NCI-H1092 (cell line): ENCODE measurements at regions not wholly inside any gene's neighbourhood (a gene's known extent, or its start where the extent isn't known, plus 50 kb on each side); places are given as distances from the start of the nearest gene placed in this dataset.
"Not testable (repeated sequence)": the region's sequence is repeated elsewhere in the genome, so short reads cannot be mapped to it uniquely, and the experiment has no call there.

Source experiments
- DNase-seq: peaks from one replicate; lab custom pipeline; 2025; lab: John Stamatoyannopoulos, UW

GRCh38 chr4:96429657-96430056 is 589.8 kb downstream of the PDHA2 start:
- DNase-seq, result no peak

GRCh38 chr4:96431094-96431493 is 591.2 kb downstream of the PDHA2 start:
- no peak for DNase-seq

- DNase-seq, result no peak
Observed at GRCh38 chr4:96448315-96448872, 608.5 kb downstream of the PDHA2 start.

- no peak for DNase-seq
Observed at GRCh38 chr4:96455045-96455720, 615.3 kb downstream of the PDHA2 start.

GRCh38 chr4:96458031-96458430 is 618.1 kb downstream of the PDHA2 start:
- DNase-seq, result not testable (repeated sequence)

- DNase-seq, result no peak
Observed at GRCh38 chr4:96459105-96459504, 619.2 kb downstream of the PDHA2 start.

- no peak for DNase-seq
Observed at GRCh38 chr4:96465834-96466233, 625.9 kb downstream of the PDHA2 start.

GRCh38 chr4:96471956-96472867 is 632.3 kb downstream of the PDHA2 start:
- DNase-seq, result no peak

- no peak for DNase-seq
Observed at GRCh38 chr4:96473246-96473645, 633.4 kb downstream of the PDHA2 start.

- no peak for DNase-seq
Observed at GRCh38 chr4:96483308-96484030, 643.6 kb downstream of the PDHA2 start.

- no peak for DNase-seq
Observed at GRCh38 chr4:96486563-96486962, 646.7 kb downstream of the PDHA2 start.

- DNase-seq, result no peak
Observed at GRCh38 chr4:96497621-96498020, 657.7 kb downstream of the PDHA2 start.

GRCh38 chr4:96504386-96504785 is 664.5 kb downstream of the PDHA2 start:
- no peak for DNase-seq

- DNase-seq, result no peak
Observed at GRCh38 chr4:96509039-96509741, 669.3 kb downstream of the PDHA2 start.

- no peak for DNase-seq
Observed at GRCh38 chr4:96519291-96519690, 679.4 kb downstream of the PDHA2 start.

- DNase-seq, result no peak
Observed at GRCh38 chr4:96521046-96521536, 681.2 kb downstream of the PDHA2 start.

- DNase-seq, result no peak
Observed at GRCh38 chr4:96523611-96524010, 683.7 kb downstream of the PDHA2 start.

GRCh38 chr4:96524311-96524875 is 684.5 kb downstream of the PDHA2 start:
- no peak for DNase-seq

GRCh38 chr4:96525898-96526297 is 686.0 kb downstream of the PDHA2 start:
- no peak for DNase-seq

GRCh38 chr4:96526625-96527024 is 686.7 kb downstream of the PDHA2 start:
- DNase-seq, result no peak

- no peak for DNase-seq
Observed at GRCh38 chr4:96531836-96532235, 691.9 kb downstream of the PDHA2 start.
